Loucy (cell line): ENCODE measurements at regions not wholly inside any gene's neighbourhood (a gene's known extent, or its start where the extent isn't known, plus 50 kb on each side); places are given as distances from the start of the nearest gene placed in this dataset.

Source experiments
- H2AFZ ChIP-seq: fragments of 200-600 bp; sonication (generic); 2 replicates; pipeline ENCODE4 v1.6.0; 2016; ENCODE audit warnings: antibody characterized with exemption, mild to moderate bottlenecking, low read length, moderate library complexity
- H3F3A ChIP-seq: fragments of 200-600 bp; 2 replicates; pipeline ENCODE4 v1.6.0; 2016; ENCODE audit warnings: antibody characterized with exemption, low read depth, mild to moderate bottlenecking
- H3K27me3 ChIP-seq: fragments of 200-600 bp; sonication (generic); 2 replicates; pipeline ENCODE4 v1.6.1; 2014; ENCODE audit warnings: low read length, mild to moderate bottlenecking; ENCODE audit not compliant: insufficient read depth, poor library complexity, severe bottlenecking
- H3K36me3 ChIP-seq: fragments of 200-600 bp; sonication (generic); 2 replicates; pipeline ENCODE4 v1.6.1; 2016; ENCODE audit warnings: low read length; ENCODE audit not compliant: insufficient read depth
- H3K4me1 ChIP-seq: fragments of 200-600 bp; sonication (generic); 2 replicates; pipeline ENCODE4 v1.5.1; 2014; ENCODE audit warnings: low read length, mild to moderate bottlenecking; ENCODE audit not compliant: insufficient read depth, poor library complexity, severe bottlenecking
- H3K4me2 ChIP-seq: fragments of 200-600 bp; sonication (generic); 2 replicates; pipeline ENCODE4 v1.6.0; 2014; ENCODE audit warnings: antibody characterized with exemption, low read length, low read depth, mild to moderate bottlenecking; ENCODE audit not compliant: poor library complexity, severe bottlenecking
- H3K4me3 ChIP-seq: fragments of 200-600 bp; sonication (generic); 2 replicates; pipeline ENCODE4 v1.5.1; 2014; ENCODE audit warnings: low read length, mild to moderate bottlenecking, mixed read lengths; ENCODE audit not compliant: poor library complexity, severe bottlenecking
- H3K79me2 ChIP-seq: fragments of 200-600 bp; sonication (generic); 2 replicates; pipeline ENCODE4 v1.6.1; 2014; ENCODE audit warnings: low read length; ENCODE audit not compliant: insufficient read depth
- H3K9ac ChIP-seq: fragments of 200-600 bp; sonication (generic); 2 replicates; pipeline ENCODE4 v1.6.0; 2014; ENCODE audit warnings: mild to moderate bottlenecking, low read depth, low read length, moderate library complexity; ENCODE audit not compliant: poor library complexity, severe bottlenecking
- H3K9me2 ChIP-seq: fragments of 200-600 bp; sonication (generic); replicated peaks from 2 replicates; pipeline ENCODE4 v1.6.1; 2016; ENCODE audit warnings: low read depth, low read length, mixed read lengths
- H3K9me3 ChIP-seq: fragments of 200-600 bp; sonication (generic); 2 replicates; pipeline ENCODE4 v1.6.1; 2014; ENCODE audit warnings: mild to moderate bottlenecking, antibody characterized with exemption, low read length, low read depth; ENCODE audit not compliant: insufficient read depth
- H4K20me1 ChIP-seq: fragments of 200-600 bp; sonication (generic); 2 replicates; pipeline ENCODE4 v1.6.0; 2014; ENCODE audit warnings: antibody characterized with exemption, low read length, mild to moderate bottlenecking; ENCODE audit not compliant: insufficient read depth, poor library complexity, severe bottlenecking
- EZH2phosphoT487 ChIP-seq: fragments of 200-600 bp; IDR thresholded peaks from 2 replicates; pipeline ENCODE4 v1.6.1; 2018; ENCODE audit warnings: antibody characterized with exemption, mild to moderate bottlenecking, moderate library complexity, borderline replicate concordance
- TF ChIP-seq, protein P1 (sequence below): fragments of 200-600 bp; sonication (generic); conservative IDR thresholded peaks from 2 replicates; pipeline ENCODE4 v1.5.1; 2014; ENCODE audit warnings: mild to moderate bottlenecking, antibody characterized with exemption, low read length

DNA sequence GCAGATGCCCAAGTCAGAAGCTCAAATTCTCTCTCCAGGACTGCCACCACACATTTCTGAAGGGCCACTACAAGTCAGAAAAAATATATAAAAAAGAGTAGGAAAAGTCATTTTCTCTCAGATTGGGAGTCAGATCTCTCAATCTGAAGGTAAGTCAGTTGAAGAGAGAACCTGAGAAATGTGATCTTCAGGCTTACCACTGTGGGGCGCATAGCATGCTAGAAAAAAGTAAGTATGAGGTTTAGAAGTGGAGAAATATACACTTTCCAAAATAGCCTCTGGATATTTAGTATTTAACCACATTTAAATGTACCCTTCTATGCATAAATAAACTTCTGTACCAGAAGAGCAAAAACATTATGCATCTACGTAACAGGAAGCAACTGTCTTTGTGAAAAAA is 800.7 kb upstream of the CTNND2 start:
- Histone ChIP-seq H3K9me3 (no peaks in the 10 kb centered on the region), H3K79me2 (no peaks in the 10 kb centered on the region), H3K27me3 (no peaks in the 10 kb centered on the region), H3K9ac (no peak overlapping the region), H3K9me2 (no peaks in the 10 kb centered on the region), H4K20me1 (no peaks in the 10 kb centered on the region), H2AFZ (no peak overlapping the region), H3K4me2 (no peak overlapping the region), H3F3A (no peaks in the 10 kb centered on the region), H3K36me3 (no peaks in the 10 kb centered on the region), H3K4me3 (no peak overlapping the region), H3K4me1 (no peaks in the 10 kb centered on the region)
- no peak for TF ChIP-seq EZH2phosphoT487
- TF ChIP-seq, protein P1, sequence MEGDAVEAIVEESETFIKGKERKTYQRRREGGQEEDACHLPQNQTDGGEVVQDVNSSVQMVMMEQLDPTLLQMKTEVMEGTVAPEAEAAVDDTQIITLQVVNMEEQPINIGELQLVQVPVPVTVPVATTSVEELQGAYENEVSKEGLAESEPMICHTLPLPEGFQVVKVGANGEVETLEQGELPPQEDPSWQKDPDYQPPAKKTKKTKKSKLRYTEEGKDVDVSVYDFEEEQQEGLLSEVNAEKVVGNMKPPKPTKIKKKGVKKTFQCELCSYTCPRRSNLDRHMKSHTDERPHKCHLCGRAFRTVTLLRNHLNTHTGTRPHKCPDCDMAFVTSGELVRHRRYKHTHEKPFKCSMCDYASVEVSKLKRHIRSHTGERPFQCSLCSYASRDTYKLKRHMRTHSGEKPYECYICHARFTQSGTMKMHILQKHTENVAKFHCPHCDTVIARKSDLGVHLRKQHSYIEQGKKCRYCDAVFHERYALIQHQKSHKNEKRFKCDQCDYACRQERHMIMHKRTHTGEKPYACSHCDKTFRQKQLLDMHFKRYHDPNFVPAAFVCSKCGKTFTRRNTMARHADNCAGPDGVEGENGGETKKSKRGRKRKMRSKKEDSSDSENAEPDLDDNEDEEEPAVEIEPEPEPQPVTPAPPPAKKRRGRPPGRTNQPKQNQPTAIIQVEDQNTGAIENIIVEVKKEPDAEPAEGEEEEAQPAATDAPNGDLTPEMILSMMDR: peak; percentile 31; the same call in 1 of the 2 replicates

DNA sequence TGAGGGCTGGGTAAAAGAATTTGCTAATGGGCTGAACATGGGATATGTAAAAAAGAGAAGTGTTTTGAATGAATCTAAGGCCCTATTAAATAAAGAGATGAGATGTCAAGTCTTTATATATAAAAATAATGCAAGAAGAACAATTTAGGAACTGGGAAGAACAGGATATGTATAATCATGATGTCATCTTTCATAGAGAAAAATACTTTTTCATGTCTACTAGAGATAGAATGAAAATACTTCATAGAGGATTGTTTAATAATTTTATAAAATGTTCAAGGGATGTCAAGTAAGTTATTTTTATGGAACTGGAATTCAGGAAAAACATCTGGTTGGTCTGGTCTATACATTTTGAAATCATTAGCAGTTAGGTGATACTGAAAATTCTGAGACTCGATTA is 799.0 kb upstream of the CTNND2 start:
- no peak for TF ChIP-seq EZH2phosphoT487
- TF ChIP-seq, protein P1: no peak
- Histone ChIP-seq H3K27me3 (no peaks in the 10 kb centered on the region), H3K9ac (no peak overlapping the region), H3F3A (no peaks in the 10 kb centered on the region), H3K79me2 (no peaks in the 10 kb centered on the region), H3K9me3 (no peaks in the 10 kb centered on the region), H3K36me3 (no peaks in the 10 kb centered on the region), H3K4me3 (no peak overlapping the region), H2AFZ (no peak overlapping the region), H3K4me1 (no peaks in the 10 kb centered on the region), H3K4me2 (no peak overlapping the region), H4K20me1 (no peaks in the 10 kb centered on the region), H3K9me2 (no peaks in the 10 kb centered on the region)

DNA sequence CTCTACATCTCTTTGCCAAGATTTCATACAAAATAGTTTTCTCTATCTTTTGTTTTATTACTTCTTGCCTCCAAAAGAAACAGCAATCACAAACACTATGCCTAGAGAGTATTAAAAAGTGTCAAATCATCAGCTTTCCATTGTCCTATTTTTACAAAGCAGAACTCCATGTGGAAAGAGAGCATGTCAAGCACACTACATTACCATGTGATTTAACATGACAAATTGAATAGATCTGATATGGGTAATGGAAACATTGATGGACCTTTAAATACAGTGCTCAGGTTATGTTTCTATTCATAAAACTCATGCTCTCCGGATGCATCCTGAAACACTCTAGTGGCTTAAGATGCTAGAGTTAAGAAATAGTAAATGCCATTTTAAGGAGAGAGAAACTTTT is 791.4 kb upstream of the CTNND2 start:
- no peak for TF ChIP-seq EZH2phosphoT487
- TF ChIP-seq, protein P1: no peak
- no peaks in the 10 kb centered on the region for H3K9me2 ChIP-seq
- H3K9me3 ChIP-seq: no peaks in the 10 kb centered on the region
- no peaks in the 10 kb centered on the region for H3K79me2 ChIP-seq
- H2AFZ ChIP-seq: no peak overlapping the region
- no peak overlapping the region for H3K4me2 ChIP-seq
- H3F3A ChIP-seq: no peaks in the 10 kb centered on the region
- H3K36me3 ChIP-seq: no peaks in the 10 kb centered on the region
- no peak overlapping the region for H3K9ac ChIP-seq
- H3K27me3 ChIP-seq: no peaks in the 10 kb centered on the region
- no peak overlapping the region for H3K4me3 ChIP-seq
- no peaks in the 10 kb centered on the region for H4K20me1 ChIP-seq
- no peaks in the 10 kb centered on the region for H3K4me1 ChIP-seq
